ENCODE measurements at regions not wholly inside any gene's neighbourhood (a gene's known extent, or its start where the extent isn't known, plus 50 kb on each side); places are given as distances from the start of the nearest gene placed in this dataset.

DNA sequence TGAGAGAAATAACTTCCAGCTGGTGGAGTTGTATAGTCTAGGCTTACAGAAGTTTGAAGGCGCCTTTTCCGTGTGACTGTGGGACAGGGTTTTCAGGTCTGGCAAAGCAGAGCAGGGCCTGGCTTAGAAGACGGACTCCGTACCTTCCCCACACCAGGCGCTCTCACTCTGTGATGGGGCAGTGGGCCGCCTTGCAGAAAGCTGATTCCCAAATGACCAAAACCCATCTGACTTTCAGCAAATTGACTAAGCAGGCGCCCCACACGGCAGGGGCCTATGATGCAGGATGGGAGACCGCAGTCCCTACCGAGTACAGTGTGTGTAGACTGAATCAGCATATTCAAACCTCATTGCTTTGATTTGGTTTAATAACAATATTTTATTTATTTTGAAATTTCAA lies 85.8 kb upstream of the TMEM45B start:
- Histone ChIP-seq H3K14ac (ENCODE audit: insufficient read depth, low read length) (no peak overlapping the region), H2BK12ac (ENCODE audit: insufficient read length, low read depth, low read length) (no peak overlapping the region), H2BK5ac (ENCODE audit: insufficient read length, low read length) (no peak overlapping the region), H2BK20ac (ENCODE audit: low read depth, low read length, poor library complexity, severe bottlenecking) (no peak overlapping the region), H3K79me2 (ENCODE audit: insufficient read depth, low read length) (no peaks in the 10 kb centered on the region), H3K4me2 (ENCODE audit: insufficient read depth, insufficient read length, low read length) (no peak overlapping the region), H3K9me3 (ENCODE audit: control insufficient read depth, low read depth, low read length) (no peaks in the 10 kb centered on the region), H3K18ac (ENCODE audit: insufficient read length, low read depth, low read length) (no peak overlapping the region), H3K23ac (ENCODE audit: insufficient read length, low read depth, low read length) (no peak overlapping the region), H4K20me1 (ENCODE audit: control insufficient read depth, insufficient read depth, insufficient read length) (no peaks in the 10 kb centered on the region), H4K8ac (replicated peaks; ENCODE audit: insufficient read length, low read depth, low read length) (no peak overlapping the region), H3K4ac (ENCODE audit: low read depth, low read length) (no peak overlapping the region), H3K9ac (ENCODE audit: extremely low read depth, insufficient read length, low read length) (no peak overlapping the region), H2BK120ac (ENCODE audit: low read depth, low read length, poor library complexity, severe bottlenecking) (no peak overlapping the region), H4K91ac (ENCODE audit: insufficient read length, low read depth, low read length) (no peak overlapping the region), H3K79me1 (ENCODE audit: insufficient read depth, low read depth, low read length, poor library complexity, severe bottlenecking) (no peaks in the 10 kb centered on the region), H3K27me3 (ENCODE audit: insufficient read depth, low read length) (no peaks in the 10 kb centered on the region), H2AFZ (ENCODE audit: low read length) (no peak overlapping the region), H3T11ph (ENCODE audit: low read length) (no peak overlapping the region), H4K5ac (ENCODE audit: insufficient read length, low read depth, low read length) (no peak overlapping the region), H3K23me2 (ENCODE audit: insufficient read length, low read depth, low read length, poor library complexity, severe bottlenecking) (no peaks in the 10 kb centered on the region), H3K27ac (ENCODE audit: insufficient read length, low read depth, low read length) (no peak overlapping the region), H2BK15ac (ENCODE audit: low read depth, low read length) (no peak overlapping the region), H2AK5ac (ENCODE audit: insufficient read length, low read length) (no peak overlapping the region), H3K4me1 (ENCODE audit: insufficient read depth, low read length) (no peaks in the 10 kb centered on the region), H3K56ac (ENCODE audit: insufficient read length, low read depth, low read length) (no peak overlapping the region)
- no peak for DNase-seq
- no peak for TF ChIP-seq CTCF (conservative IDR thresholded peaks at IDR 0.05)
- H3K27ac Mint-ChIP-seq, result no peak overlapping the region
- H3K36me3 Mint-ChIP-seq (ENCODE audit: insufficient read depth in 1 of 3, low read depth in 3 of 3), result no peaks in the 10 kb centered on the region
- H3K4me1 Mint-ChIP-seq, result no peaks in the 10 kb centered on the region
- no peaks in the 10 kb centered on the region for H3K9me3 Mint-ChIP-seq
- H3K4me3 Mint-ChIP-seq, result no peak overlapping the region
- no CpG with 5 or more reads among the region's 10 CpGs for WGBS (ENCODE audit: extremely low coverage, insufficient read length, low lambda C conversion rate)
- H3K27me3 Mint-ChIP-seq (ENCODE audit: low read depth), result peaks cover 5% of the 10 kb centered on the region
